K562 (cell line): ENCODE measurements at regions not wholly inside any gene's neighbourhood (a gene's known extent, or its start where the extent isn't known, plus 50 kb on each side); places are given as distances from the start of the nearest gene placed in this dataset.

ENCODE experiments used
- CC2D1A ChIP-seq: fragments of 450-650 bp; IDR thresholded peaks from 2 replicates; pipeline ENCODE4 v1.6.1; 2017; ENCODE audit warnings: mild to moderate bottlenecking
- CEBPG ChIP-seq, 3 experiments: fragments of 200-800 bp in 1 of 3; sonication (Bioruptor generic) in 1 of 3; sonication (generic) in 1 of 3; formaldehyde crosslinking in 1 of 3; IDR thresholded peaks in 2 of 3; conservative IDR thresholded peaks in 1 of 3; 2 replicates each; pipeline versions ENCODE4 v1.6.1 to v1.8.0; 2016 to 2022; ENCODE audit warnings: missing compliant biosample characterization in 2 of 3, missing genetic modification characterization in 2 of 3, mild to moderate bottlenecking in 1 of 3, missing genetic modification reagents in 1 of 3
- E2F1 ChIP-seq: sonication (generic); formaldehyde crosslinking; IDR thresholded peaks from 2 replicates; pipeline ENCODE4 v1.8.1; 2023; ENCODE audit warnings: mild to moderate bottlenecking, missing genetic modification reagents, moderate library complexity
- KDM5B ChIP-seq: fragments of 200-600 bp; sonication (generic); IDR thresholded peaks from 2 replicates; pipeline ENCODE4 v1.6.1; 2012; ENCODE audit warnings: low read depth, mild to moderate bottlenecking, moderate library complexity, low read length, control low read depth, inconsistent platforms; ENCODE audit not compliant: insufficient replicate concordance
- LARP7 ChIP-seq: fragments of 450-650 bp; IDR thresholded peaks from 2 replicates; pipeline ENCODE4 v1.6.1; 2016
- MITF ChIP-seq: IDR thresholded peaks from 2 replicates; pipeline ENCODE4 v1.6.1; 2014; ENCODE audit warnings: antibody characterized with exemption
- PHB ChIP-seq: fragments of 250-450 bp; sonication (Bioruptor Pico); IDR thresholded peaks from 2 replicates; pipeline ENCODE4 v1.5.0; 2021
- RAD21 ChIP-seq, 2 experiments: fragments of 250-450 bp in 1 of 2; fragments of 450-650 bp in 1 of 2; sonication (Bioruptor Pico) in 1 of 2; formaldehyde crosslinking in 1 of 2; IDR thresholded peaks in 1 of 2; conservative IDR thresholded peaks in 1 of 2; 2 replicates each; pipeline versions ENCODE4 v1.4.0 to v1.8.0; 2020 to 2022; ENCODE audit warnings: mild to moderate bottlenecking in 2 of 2, moderate library complexity in 1 of 2
- REST ChIP-seq, 2 experiments: fragments of 450-650 bp; formaldehyde crosslinking in 1 of 2; IDR thresholded peaks; 2 replicates each; pipeline versions ENCODE4 v1.4.0 to v1.6.1; 2014 to 2020; ENCODE audit warnings: mild to moderate bottlenecking in 2 of 2, borderline replicate concordance in 1 of 2, low read depth in 1 of 2
- SMARCB1 ChIP-seq: IDR thresholded peaks from 2 replicates; pipeline ENCODE4 v1.6.1; 2011; ENCODE audit warnings: improper control_type of control experiment, low read depth; ENCODE audit not compliant: insufficient read length
- SMARCC2 ChIP-seq: fragments of 450-650 bp; IDR thresholded peaks from 2 replicates; pipeline ENCODE4 v1.6.1; 2017; ENCODE audit warnings: antibody characterized with exemption, moderate library complexity, mild to moderate bottlenecking, low read depth
- XRCC4 ChIP-seq: IDR thresholded peaks from one replicate; pipeline ENCODE4 v1.6.1; 2011; ENCODE audit not compliant: insufficient read depth, insufficient read length; ENCODE audit errors: extremely low read depth
- ZNF143 ChIP-seq: sonication (generic); formaldehyde crosslinking; IDR thresholded peaks from 2 replicates; pipeline ENCODE4 v1.9.0; 2022; ENCODE audit warnings: mild to moderate bottlenecking, missing genetic modification reagents
- TF ChIP-seq, protein P1 (sequence below): sonication (generic); formaldehyde crosslinking; IDR thresholded peaks from 2 replicates; pipeline ENCODE4 v1.8.0; 2022; ENCODE audit warnings: mild to moderate bottlenecking, missing genetic modification reagents

- TF ChIP-seq E2F1 (CRISPR knock-in tag) (no peak), PHB (CRISPR knock-in tag) (no peak), RAD21 (CRISPR knock-in tag; conservative IDR thresholded peaks at IDR 0.05 in 1 of 2, IDR thresholded peaks at IDR 0.05 in 1 of 2) (peak; percentile 88 to 91), CC2D1A (peak; percentile 57), REST (IDR thresholded peaks at IDR 0.05; ENCODE audit: borderline replicate concordance) (peak; percentile 86), REST (CRISPR knock-in tag; IDR thresholded peaks at IDR 0.05; ENCODE audit: low read depth) (no peak), LARP7 (no peak), SMARCB1 (no peak), CEBPG (CRISPR knock-in tag; IDR thresholded peaks at IDR 0.05) (no peak), CEBPG (tag; conservative IDR thresholded peaks at IDR 0.05 in 1 of 2, IDR thresholded peaks at IDR 0.05 in 1 of 2) (peak in 1 of 2 experiments; percentile 52; a peak in 1 of 4 replicates), KDM5B (no peak), ZNF143 (CRISPR knock-in tag) (no peak), XRCC4 (no peak), SMARCC2 (no peak), MITF (no peak)
- TF ChIP-seq, protein P1, sequence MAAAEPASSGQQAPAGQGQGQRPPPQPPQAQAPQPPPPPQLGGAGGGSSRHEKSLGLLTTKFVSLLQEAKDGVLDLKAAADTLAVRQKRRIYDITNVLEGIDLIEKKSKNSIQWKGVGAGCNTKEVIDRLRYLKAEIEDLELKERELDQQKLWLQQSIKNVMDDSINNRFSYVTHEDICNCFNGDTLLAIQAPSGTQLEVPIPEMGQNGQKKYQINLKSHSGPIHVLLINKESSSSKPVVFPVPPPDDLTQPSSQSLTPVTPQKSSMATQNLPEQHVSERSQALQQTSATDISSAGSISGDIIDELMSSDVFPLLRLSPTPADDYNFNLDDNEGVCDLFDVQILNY (CRISPR knock-in tag) = no peak
These were observed 62.6 kb upstream of the ALB start (continued) for GRCh38 chr4:73341454-73341853.
